ENCODE measurements at regions not wholly inside any gene's neighbourhood (a gene's known extent, or its start where the extent isn't known, plus 50 kb on each side); places are given as distances from the start of the nearest gene placed in this dataset.

GRCh38 chr7:35375516-35375915 is 121.6 kb upstream of the TBX20 start:
- H3K9me3 ChIP-seq = no peaks in the 10 kb centered on the region
- no peaks in the 10 kb centered on the region for H3K4me1 ChIP-seq
- no peaks in the 10 kb centered on the region for H3K36me3 ChIP-seq
- DNase-seq (no peak), ATAC-seq (no peak)
- H3K27ac ChIP-seq = no peak overlapping the region
- no peak overlapping the region for H3K4me3 ChIP-seq
- TF ChIP-seq CTCF (IDR thresholded peaks at IDR 0.05 in 4 of 5, conservative IDR thresholded peaks at IDR 0.05 in 1 of 5) (no peak), POLR2A (IDR thresholded peaks at IDR 0.05) (no peak)
- in situ Hi-C loops (cut with MboI; ENCODE audit: low sequenced_read_pairs in 4 of 4) (no loop called here), intact Hi-C loops (cut with DNase I; ENCODE audit: low total_unique reads) (no loop called here)
- no peaks in the 10 kb centered on the region for H3K27me3 ChIP-seq

- ATAC-seq = no peak
- H3K27ac ChIP-seq = no peak overlapping the region
- no peak for DNase-seq
- no peaks in the 10 kb centered on the region for H3K9me3 ChIP-seq
- intact Hi-C loops (cut with DNase I; ENCODE audit: low total_unique reads) (no loop called here), in situ Hi-C loops (cut with MboI; ENCODE audit: low sequenced_read_pairs in 4 of 4) (no loop called here)
- no peak overlapping the region for H3K4me3 ChIP-seq
- TF ChIP-seq POLR2A (IDR thresholded peaks at IDR 0.05) (no peak), CTCF (IDR thresholded peaks at IDR 0.05 in 4 of 5, conservative IDR thresholded peaks at IDR 0.05 in 1 of 5) (no peak)
- no peaks in the 10 kb centered on the region for H3K36me3 ChIP-seq
- H3K4me1 ChIP-seq = no peaks in the 10 kb centered on the region
- no peaks in the 10 kb centered on the region for H3K27me3 ChIP-seq
These were observed 121.0 kb upstream of the TBX20 start for GRCh38 chr7:35374858-35375257.

- H3K4me3 ChIP-seq = no peak overlapping the region
- DNase-seq (no peak), ATAC-seq (no peak)
- H3K27me3 ChIP-seq = no peaks in the 10 kb centered on the region
- no peaks in the 10 kb centered on the region for H3K4me1 ChIP-seq
- in situ Hi-C loops (cut with MboI; ENCODE audit: low sequenced_read_pairs in 4 of 4) (no loop called here), intact Hi-C loops (cut with DNase I; ENCODE audit: low total_unique reads) (no loop called here)
- H3K36me3 ChIP-seq = no peaks in the 10 kb centered on the region
- no peak overlapping the region for H3K27ac ChIP-seq
- TF ChIP-seq POLR2A (IDR thresholded peaks at IDR 0.05) (no peak), CTCF (IDR thresholded peaks at IDR 0.05 in 4 of 5, conservative IDR thresholded peaks at IDR 0.05 in 1 of 5) (no peak)
- no peaks in the 10 kb centered on the region for H3K9me3 ChIP-seq
These were observed 117.3 kb upstream of the TBX20 start for GRCh38 chr7:35371221-35371620.

GRCh38 chr7:35370687-35371086 is 116.8 kb upstream of the TBX20 start:
- TF ChIP-seq POLR2A (IDR thresholded peaks at IDR 0.05) (no peak), CTCF (IDR thresholded peaks at IDR 0.05 in 4 of 5, conservative IDR thresholded peaks at IDR 0.05 in 1 of 5) (no peak)
- DNase-seq = no peak
- intact Hi-C loops (cut with DNase I; ENCODE audit: low total_unique reads) = no loop called here
- Histone ChIP-seq H3K36me3 (no peaks in the 10 kb centered on the region), H3K9me3 (no peaks in the 10 kb centered on the region), H3K4me3 (no peak overlapping the region), H3K27ac (no peak overlapping the region), H3K4me1 (no peaks in the 10 kb centered on the region), H3K27me3 (no peaks in the 10 kb centered on the region)
- no peak for ATAC-seq
- in situ Hi-C loops (cut with MboI; ENCODE audit: low sequenced_read_pairs in 4 of 4) = no loop called here

Measured in gastrocnemius medialis (tissue), 4 donors.